HEK293 (cell line): ENCODE measurements at regions not wholly inside any gene's neighbourhood (a gene's known extent, or its start where the extent isn't known, plus 50 kb on each side); places are given as distances from the start of the nearest gene placed in this dataset.

Experiments
- ZNF274 ChIP-seq, 2 experiments: fragments of 200-500 bp in 1 of 2; fragments of 450-650 bp in 1 of 2; sonication (Bioruptor generic) in 1 of 2; formaldehyde crosslinking in 1 of 2; IDR thresholded peaks; 2 replicates each; pipeline versions ENCODE4 v1.5.1 to v1.6.1; 2014 to 2016; ENCODE audit warnings: borderline replicate concordance in 1 of 2, inconsistent platforms in 1 of 2, low read length in 1 of 2, missing biosample characterization in 1 of 2, missing genetic modification characterization in 1 of 2
- ZNF350 ChIP-seq: fragments of 450-650 bp; formaldehyde crosslinking; IDR thresholded peaks from 2 replicates; pipeline ENCODE4 v1.5.0; 2017; ENCODE audit warnings: missing biosample characterization, mild to moderate bottlenecking, missing genetic modification characterization
- ZNF654 ChIP-seq: fragments of 450-650 bp; formaldehyde crosslinking; IDR thresholded peaks from 2 replicates; pipeline ENCODE4 v1.5.1; 2016; ENCODE audit warnings: low read depth, missing biosample characterization, missing genetic modification characterization
- ZNF660 ChIP-seq: fragments of 450-650 bp; IDR thresholded peaks from 2 replicates; pipeline ENCODE4 v1.5.1; 2018; ENCODE audit warnings: missing biosample characterization, mild to moderate bottlenecking, missing genetic modification characterization
- TF ChIP-seq, protein P1 (sequence below): fragments of 450-650 bp; formaldehyde crosslinking; IDR thresholded peaks from 2 replicates; pipeline ENCODE4 v1.5.1; 2016; ENCODE audit warnings: missing biosample characterization, missing genetic modification characterization
- TF ChIP-seq, protein P2 (sequence below): sonication (generic); formaldehyde crosslinking; IDR thresholded peaks from 2 replicates; pipeline ENCODE4 v1.8.1; 2022; ENCODE audit warnings: mild to moderate bottlenecking, moderate library complexity, missing genetic modification reagents
- TF ChIP-seq, protein P3 (sequence below): fragments of 450-650 bp; formaldehyde crosslinking; IDR thresholded peaks from 2 replicates; pipeline ENCODE4 v1.5.1; 2017; ENCODE audit warnings: missing biosample characterization, mild to moderate bottlenecking, missing genetic modification characterization, moderate library complexity
- TF ChIP-seq, protein P4 (sequence below): fragments of 450-650 bp; formaldehyde crosslinking; IDR thresholded peaks from 2 replicates; pipeline ENCODE4 v1.5.1; 2016; ENCODE audit warnings: missing biosample characterization, missing genetic modification characterization

DNA sequence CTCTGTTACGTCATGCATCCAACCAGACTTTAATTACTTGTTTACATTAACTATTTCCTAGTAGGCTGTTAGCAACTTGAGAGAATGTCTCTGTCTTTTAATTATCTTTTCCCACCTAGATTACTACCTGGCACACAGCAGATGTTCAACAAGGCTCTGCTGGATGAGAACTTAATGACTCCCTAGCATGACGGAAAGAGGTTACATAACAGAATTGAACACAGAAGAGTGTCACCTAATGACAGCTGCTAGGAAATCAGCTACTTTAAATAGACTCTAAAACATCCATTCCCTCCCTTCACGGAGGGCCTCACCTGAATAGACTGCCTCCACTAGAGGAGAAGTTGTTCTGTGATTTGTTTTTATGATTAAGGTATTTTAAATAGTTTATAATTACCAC is 110.8 kb downstream of the TEX29 start:
- TF ChIP-seq, protein P1, sequence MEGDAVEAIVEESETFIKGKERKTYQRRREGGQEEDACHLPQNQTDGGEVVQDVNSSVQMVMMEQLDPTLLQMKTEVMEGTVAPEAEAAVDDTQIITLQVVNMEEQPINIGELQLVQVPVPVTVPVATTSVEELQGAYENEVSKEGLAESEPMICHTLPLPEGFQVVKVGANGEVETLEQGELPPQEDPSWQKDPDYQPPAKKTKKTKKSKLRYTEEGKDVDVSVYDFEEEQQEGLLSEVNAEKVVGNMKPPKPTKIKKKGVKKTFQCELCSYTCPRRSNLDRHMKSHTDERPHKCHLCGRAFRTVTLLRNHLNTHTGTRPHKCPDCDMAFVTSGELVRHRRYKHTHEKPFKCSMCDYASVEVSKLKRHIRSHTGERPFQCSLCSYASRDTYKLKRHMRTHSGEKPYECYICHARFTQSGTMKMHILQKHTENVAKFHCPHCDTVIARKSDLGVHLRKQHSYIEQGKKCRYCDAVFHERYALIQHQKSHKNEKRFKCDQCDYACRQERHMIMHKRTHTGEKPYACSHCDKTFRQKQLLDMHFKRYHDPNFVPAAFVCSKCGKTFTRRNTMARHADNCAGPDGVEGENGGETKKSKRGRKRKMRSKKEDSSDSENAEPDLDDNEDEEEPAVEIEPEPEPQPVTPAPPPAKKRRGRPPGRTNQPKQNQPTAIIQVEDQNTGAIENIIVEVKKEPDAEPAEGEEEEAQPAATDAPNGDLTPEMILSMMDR, result no peak
- TF ChIP-seq, protein P2, sequence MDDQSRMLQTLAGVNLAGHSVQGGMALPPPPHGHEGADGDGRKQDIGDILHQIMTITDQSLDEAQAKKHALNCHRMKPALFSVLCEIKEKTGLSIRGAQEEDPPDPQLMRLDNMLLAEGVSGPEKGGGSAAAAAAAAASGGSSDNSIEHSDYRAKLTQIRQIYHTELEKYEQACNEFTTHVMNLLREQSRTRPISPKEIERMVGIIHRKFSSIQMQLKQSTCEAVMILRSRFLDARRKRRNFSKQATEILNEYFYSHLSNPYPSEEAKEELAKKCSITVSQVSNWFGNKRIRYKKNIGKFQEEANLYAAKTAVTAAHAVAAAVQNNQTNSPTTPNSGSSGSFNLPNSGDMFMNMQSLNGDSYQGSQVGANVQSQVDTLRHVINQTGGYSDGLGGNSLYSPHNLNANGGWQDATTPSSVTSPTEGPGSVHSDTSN (CRISPR knock-in tag), result no peak
- no peak for TF ChIP-seq ZNF654 (tag by site-specific recombination)
- TF ChIP-seq, protein P3, sequence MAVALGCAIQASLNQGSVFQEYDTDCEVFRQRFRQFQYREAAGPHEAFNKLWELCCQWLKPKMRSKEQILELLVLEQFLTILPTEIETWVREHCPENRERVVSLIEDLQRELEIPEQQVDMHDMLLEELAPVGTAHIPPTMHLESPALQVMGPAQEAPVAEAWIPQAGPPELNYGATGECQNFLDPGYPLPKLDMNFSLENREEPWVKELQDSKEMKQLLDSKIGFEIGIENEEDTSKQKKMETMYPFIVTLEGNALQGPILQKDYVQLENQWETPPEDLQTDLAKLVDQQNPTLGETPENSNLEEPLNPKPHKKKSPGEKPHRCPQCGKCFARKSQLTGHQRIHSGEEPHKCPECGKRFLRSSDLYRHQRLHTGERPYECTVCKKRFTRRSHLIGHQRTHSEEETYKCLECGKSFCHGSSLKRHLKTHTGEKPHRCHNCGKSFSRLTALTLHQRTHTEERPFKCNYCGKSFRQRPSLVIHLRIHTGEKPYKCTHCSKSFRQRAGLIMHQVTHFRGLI (tag by site-specific recombination), result no peak
- TF ChIP-seq, protein P4, sequence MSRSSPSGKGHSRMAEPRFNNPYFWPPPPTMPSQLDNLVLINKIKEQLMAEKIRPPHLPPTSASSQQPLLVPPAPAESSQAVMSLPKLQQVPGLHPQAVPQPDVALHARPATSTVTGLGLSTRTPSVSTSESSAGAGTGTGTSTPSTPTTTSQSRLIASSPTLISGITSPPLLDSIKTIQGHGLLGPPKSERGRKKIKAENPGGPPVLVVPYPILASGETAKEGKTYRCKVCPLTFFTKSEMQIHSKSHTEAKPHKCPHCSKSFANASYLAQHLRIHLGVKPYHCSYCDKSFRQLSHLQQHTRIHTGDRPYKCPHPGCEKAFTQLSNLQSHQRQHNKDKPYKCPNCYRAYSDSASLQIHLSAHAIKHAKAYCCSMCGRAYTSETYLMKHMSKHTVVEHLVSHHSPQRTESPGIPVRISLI, result no peak
- no peak for TF ChIP-seq ZNF274 (IDR thresholded peaks at IDR 0.05; ENCODE audit: low read length)
- no peak for TF ChIP-seq ZNF274 (tag by site-specific recombination; IDR thresholded peaks at IDR 0.05; ENCODE audit: borderline replicate concordance)
- no peak for TF ChIP-seq ZNF350 (tag by site-specific recombination)
- no peak for TF ChIP-seq ZNF660 (tag by site-specific recombination)
